PC-9 (cell line): ENCODE measurements at regions not wholly inside any gene's neighbourhood (a gene's known extent, or its start where the extent isn't known, plus 50 kb on each side); places are given as distances from the start of the nearest gene placed in this dataset.

Experiments
- BruUV-seq: library from RNA; stranded (reverse); fragments of 400-500 nt; replicated peaks from 2 replicates; lab custom pipeline; 2021; lab: Mats Ljungman, UMichigan
- CTCF ChIA-PET: fragments of 300-600 bp; sonication (Branson Sonifier 250); formaldehyde crosslinking; loops from one replicate; lab custom pipeline; 2022; ENCODE audit warnings: antibody characterized with exemption; lab: Charles Lee
- POLR2A ChIA-PET: fragments of 300-600 bp; sonication (Branson Sonifier 250); formaldehyde crosslinking; loops from one replicate; lab custom pipeline; 2022; ENCODE audit warnings: antibody characterized with exemption; ENCODE audit not compliant: unreplicated experiment; lab: Charles Lee
- DNase-seq, 2 experiments: peaks; one replicate each; pipeline versions ENCODE4 v3.0.0 to v3.0.0-alpha.2; 2015 to 2022; ENCODE audit warnings: mixed read lengths in 1 of 2
- H2AFZ ChIP-seq: fragments of 200-600 bp; sonication (generic); 2 replicates; pipeline ENCODE4 v1.8.1; 2017; ENCODE audit warnings: antibody characterized with exemption
- H3F3A ChIP-seq: fragments of 200-600 bp; sonication (generic); 2 replicates; pipeline ENCODE4 v1.8.1; 2017; ENCODE audit warnings: antibody characterized with exemption, mild to moderate bottlenecking, low read depth; ENCODE audit not compliant: insufficient read depth
- H3K27ac ChIP-seq: fragments of 200-600 bp; sonication (generic); 2 replicates; pipeline ENCODE4 v1.6.1; 2016; ENCODE audit warnings: mixed run types
- H3K27me3 ChIP-seq: fragments of 200-600 bp; sonication (generic); 2 replicates; pipeline ENCODE4 v1.6.1; 2016; ENCODE audit warnings: low read depth, mixed run types; ENCODE audit not compliant: insufficient read depth
- H3K36me3 ChIP-seq: fragments of 200-600 bp; sonication (generic); 2 replicates; pipeline ENCODE4 v1.6.1; 2016; ENCODE audit warnings: low read depth, mixed run types
- H3K4me1 ChIP-seq: fragments of 200-600 bp; sonication (generic); replicated peaks from 2 replicates; pipeline ENCODE4 v1.6.1; 2016; ENCODE audit warnings: mixed run types; ENCODE audit not compliant: insufficient read depth
- H3K4me2 ChIP-seq: fragments of 200-600 bp; sonication (generic); 2 replicates; pipeline ENCODE4 v1.6.1; 2017; ENCODE audit warnings: mixed run types
- H3K4me3 ChIP-seq: fragments of 200-600 bp; sonication (generic); 2 replicates; pipeline ENCODE4 v1.6.1; 2016; ENCODE audit warnings: mixed run types
- H3K79me2 ChIP-seq: fragments of 200-600 bp; sonication (generic); 2 replicates; pipeline ENCODE4 v1.6.1; 2017; ENCODE audit warnings: low read depth, mixed run types
- H3K9me2 ChIP-seq: fragments of 200-600 bp; sonication (generic); 2 replicates; pipeline ENCODE4 v1.8.1; 2017; ENCODE audit warnings: mild to moderate bottlenecking; ENCODE audit not compliant: insufficient read depth
- H3K9me3 ChIP-seq: fragments of 200-600 bp; sonication (generic); 2 replicates; pipeline ENCODE4 v1.8.1; 2016; ENCODE audit warnings: low read depth; ENCODE audit not compliant: insufficient read depth
- H4K20me1 ChIP-seq: fragments of 200-600 bp; sonication (generic); 2 replicates; pipeline ENCODE4 v1.8.1; 2017; ENCODE audit not compliant: insufficient read depth
- CTCF ChIP-seq: fragments of 200-600 bp; sonication (generic); conservative IDR thresholded peaks from 2 replicates; pipeline ENCODE4 v1.6.1; 2017; ENCODE audit warnings: mixed run types, antibody characterized with exemption, mild to moderate bottlenecking, moderate library complexity
- EZH2 ChIP-seq: fragments of 200-600 bp; sonication (generic); IDR thresholded peaks from 2 replicates; pipeline ENCODE4 v1.8.0; 2017; ENCODE audit warnings: antibody characterized with exemption, low read depth
- intact Hi-C: fragments of 100-400 bp; cut with micrococcal nuclease; formaldehyde crosslinking; loops from one replicate; pipeline ENCODE4 v1.10.0; 2022; ENCODE audit not compliant: unreplicated experiment

- ChIA-PET POLR2A (interaction anchor here (0.6 kb wide), 1 partner anchor 43 kb away, joined by 3 read pairs; no protein-coding TSS in a partner anchor), CTCF (no interaction called here)
- H3K27me3 ChIP-seq, result no peaks in the 10 kb centered on the region
- peaks cover 20% of the 10 kb centered on the region for H3K4me1 ChIP-seq
- no peaks in the 10 kb centered on the region; the same call in 1 of the 2 replicates for H3K9me2 ChIP-seq
- peak overlapping the region; percentile 20; the same call in 1 of the 2 replicates for H2AFZ ChIP-seq
- H3F3A ChIP-seq, result peaks cover 14% of the 10 kb centered on the region; the same call in 1 of the 2 replicates
- BruUV-seq, result no TSS peak
- no peaks in the 10 kb centered on the region for H3K79me2 ChIP-seq
- peak overlapping the region; percentile 95 for H3K27ac ChIP-seq
- intact Hi-C loops, result no loop called here
- TF ChIP-seq EZH2 (no peak), CTCF (no peak)
- H3K9me3 ChIP-seq, result 0 out of 2 replicates have a peak, but pooled peaks cover 3% of the 10 kb centered on the region
- H4K20me1 ChIP-seq, result no peaks in the 10 kb centered on the region
- H3K4me2 ChIP-seq, result peak overlapping the region; percentile 43
- H3K36me3 ChIP-seq, result no peaks in the 10 kb centered on the region
- H3K4me3 ChIP-seq, result no peak overlapping the region
- DNase-seq, result peak in 1 of 2 experiments; percentile 85
Observed at GRCh38 chr18:55753643-55754263, 165.8 kb upstream of the TCF4 start.

- H3K4me1 ChIP-seq, result peaks cover 20% of the 10 kb centered on the region
- CTCF ChIA-PET, result no interaction called here
- no peak for DNase-seq
Observed at GRCh38 chr18:55751476-55751875, 163.5 kb upstream of the TCF4 start.

GRCh38 chr18:55748227-55748738 is 160.3 kb upstream of the TCF4 start:
- H3K27ac ChIP-seq, result no peak overlapping the region
- H3K36me3 ChIP-seq, result no peaks in the 10 kb centered on the region
- intact Hi-C loops, result no loop called here
- no peaks in the 10 kb centered on the region for H3K9me3 ChIP-seq
- peaks cover 2% of the 10 kb centered on the region; the same call in 1 of the 2 replicates for H3F3A ChIP-seq
- no peak overlapping the region for H3K4me3 ChIP-seq
- TF ChIP-seq CTCF (no peak), EZH2 (no peak)
- H2AFZ ChIP-seq, result no peak overlapping the region
- no peaks in the 10 kb centered on the region; the same call in 1 of the 2 replicates for H3K9me2 ChIP-seq
- BruUV-seq, result no TSS peak
- H3K4me1 ChIP-seq, result peaks cover 6% of the 10 kb centered on the region
- ChIA-PET CTCF (no interaction called here), POLR2A (no interaction called here)
- DNase-seq, result no peak
- H3K27me3 ChIP-seq, result no peaks in the 10 kb centered on the region
- H3K4me2 ChIP-seq, result no peak overlapping the region
- no peaks in the 10 kb centered on the region for H3K79me2 ChIP-seq
- no peaks in the 10 kb centered on the region for H4K20me1 ChIP-seq

More at GRCh38 chr18:55751476-55751875, 163.5 kb upstream of the TCF4 start:
- BruUV-seq, result no TSS peak
- no peak overlapping the region for H2AFZ ChIP-seq
- H3F3A ChIP-seq, result peaks cover 14% of the 10 kb centered on the region; the same call in 1 of the 2 replicates
- intact Hi-C loops, result no loop called here
- H3K27me3 ChIP-seq, result no peaks in the 10 kb centered on the region
- H4K20me1 ChIP-seq, result no peaks in the 10 kb centered on the region
- no peak overlapping the region for H3K4me3 ChIP-seq
- no peak overlapping the region for H3K4me2 ChIP-seq
- no peaks in the 10 kb centered on the region for H3K79me2 ChIP-seq
- H3K9me3 ChIP-seq, result 0 out of 2 replicates have a peak, but pooled peaks cover 3% of the 10 kb centered on the region
- TF ChIP-seq EZH2, result no peak
- no peak for TF ChIP-seq CTCF
- no peaks in the 10 kb centered on the region; the same call in 1 of the 2 replicates for H3K9me2 ChIP-seq
- H3K36me3 ChIP-seq, result no peaks in the 10 kb centered on the region
- no peak overlapping the region for H3K27ac ChIP-seq
- POLR2A ChIA-PET, result no interaction called here
